GM18519 (cell line): ENCODE measurements at regions not wholly inside any gene's neighbourhood (a gene's known extent, or its start where the extent isn't known, plus 50 kb on each side); places are given as distances from the start of the nearest gene placed in this dataset.

ENCODE experiments used
- ATAC-seq: cut with Tn5 transposase; IDR thresholded peaks from one replicate; pipeline ENCODE4 v1.9.1; 2021; ENCODE audit warnings: mild to moderate bottlenecking, moderate library complexity; ENCODE audit not compliant: unreplicated experiment, low FRiP score

GRCh38 chr22:49203091-49203858 lies 624.4 kb downstream of the BRD1 start:
- ATAC-seq: no peak

GRCh38 chr22:49202226-49202625 lies 625.4 kb downstream of the BRD1 start:
- ATAC-seq: no peak

- ATAC-seq: no peak
Observed at GRCh38 chr22:49201046-49201970, 626.4 kb downstream of the BRD1 start.

- ATAC-seq: no peak
Observed at GRCh38 chr22:49199224-49199623, 628.4 kb downstream of the BRD1 start.

GRCh38 chr22:49198705-49199084 lies 629.0 kb downstream of the BRD1 start:
- no peak for ATAC-seq

GRCh38 chr22:49197986-49198704 lies 629.5 kb downstream of the BRD1 start:
- no peak for ATAC-seq

GRCh38 chr22:49197505-49197904 lies 630.2 kb downstream of the BRD1 start:
- ATAC-seq: no peak

- ATAC-seq: no peak
Observed at GRCh38 chr22:49196046-49196511, 631.6 kb downstream of the BRD1 start.

- no peak for ATAC-seq
Observed at GRCh38 chr22:49195636-49196035, 632.0 kb downstream of the BRD1 start.

- ATAC-seq: no peak
Observed at GRCh38 chr22:49193901-49194465, 633.7 kb downstream of the BRD1 start.

GRCh38 chr22:49193348-49193747 lies 634.3 kb downstream of the BRD1 start:
- no peak for ATAC-seq

- no peak for ATAC-seq
Observed at GRCh38 chr22:49192857-49193250, 634.8 kb downstream of the BRD1 start.

- no peak for ATAC-seq
Observed at GRCh38 chr22:49192180-49192856, 635.4 kb downstream of the BRD1 start.

- no peak for ATAC-seq
Observed at GRCh38 chr22:49191506-49191980, 636.1 kb downstream of the BRD1 start.

- ATAC-seq: no peak
Observed at GRCh38 chr22:49190816-49191505, 636.7 kb downstream of the BRD1 start.

- ATAC-seq: no peak
Observed at GRCh38 chr22:49189871-49190270, 637.8 kb downstream of the BRD1 start.

- no peak for ATAC-seq
Observed at GRCh38 chr22:49188591-49188990, 639.1 kb downstream of the BRD1 start.

GRCh38 chr22:49188091-49188490 lies 639.6 kb downstream of the BRD1 start:
- ATAC-seq: no peak

- ATAC-seq: no peak
Observed at GRCh38 chr22:49186762-49187161, 640.9 kb downstream of the BRD1 start.
